GM21515 (cell line): ENCODE measurements at regions not wholly inside any gene's neighbourhood (a gene's known extent, or its start where the extent isn't known, plus 50 kb on each side); places are given as distances from the start of the nearest gene placed in this dataset.
"Not testable (repeated sequence)": the region's sequence is repeated elsewhere in the genome, so short reads cannot be mapped to it uniquely, and the experiment has no call there.

ENCODE experiments used
- ATAC-seq: cut with Tn5 transposase; IDR thresholded peaks from one replicate; pipeline ENCODE4 v1.9.1; 2021; ENCODE audit not compliant: unreplicated experiment

DNA sequence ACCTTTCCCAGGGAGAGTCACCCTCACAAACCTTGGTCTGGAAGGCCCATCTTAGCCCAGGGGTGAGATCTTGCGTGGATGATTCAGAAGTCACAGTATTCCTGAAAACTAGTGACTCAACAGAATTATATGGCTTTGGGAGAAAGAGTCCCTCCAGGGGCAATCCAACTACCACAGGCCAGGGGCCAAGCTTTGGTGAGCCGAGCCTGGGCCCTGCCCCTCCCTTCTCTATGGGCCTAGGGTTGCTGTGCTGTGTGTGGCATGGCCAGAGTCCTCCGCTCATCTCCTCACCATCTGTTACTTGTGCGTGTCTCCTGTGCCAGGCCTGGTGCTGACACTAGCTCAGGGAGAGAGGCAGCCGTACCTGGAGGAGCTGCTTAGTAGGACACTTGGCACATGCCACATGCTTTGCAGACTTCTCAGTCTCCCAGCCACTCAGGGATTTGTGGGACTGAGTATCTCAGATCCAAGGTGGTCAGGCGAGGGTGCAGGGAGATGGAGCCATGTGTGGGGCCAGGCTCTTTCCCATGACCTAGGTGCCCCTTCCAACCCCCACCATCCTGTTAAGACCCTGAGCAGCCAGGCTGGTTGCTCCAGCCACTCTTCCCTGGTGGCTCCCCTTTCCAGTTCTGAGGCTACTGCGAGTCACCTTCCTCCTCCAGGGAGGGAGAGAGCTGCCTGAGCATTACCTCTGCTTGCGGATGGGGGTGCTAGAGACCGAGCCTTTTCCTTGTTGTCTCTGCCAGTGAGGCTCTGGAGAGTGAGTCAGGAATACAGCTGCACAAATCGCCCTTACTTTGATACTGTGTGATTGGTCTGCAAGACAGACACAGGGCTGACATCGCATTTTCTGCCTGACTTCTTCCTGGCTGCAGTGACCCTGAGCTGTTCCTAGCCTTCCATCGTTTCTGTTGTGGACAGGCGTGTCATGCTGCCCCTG lies 94.1 kb downstream of the SLC25A47 start:
- ATAC-seq, result no peak

DNA sequence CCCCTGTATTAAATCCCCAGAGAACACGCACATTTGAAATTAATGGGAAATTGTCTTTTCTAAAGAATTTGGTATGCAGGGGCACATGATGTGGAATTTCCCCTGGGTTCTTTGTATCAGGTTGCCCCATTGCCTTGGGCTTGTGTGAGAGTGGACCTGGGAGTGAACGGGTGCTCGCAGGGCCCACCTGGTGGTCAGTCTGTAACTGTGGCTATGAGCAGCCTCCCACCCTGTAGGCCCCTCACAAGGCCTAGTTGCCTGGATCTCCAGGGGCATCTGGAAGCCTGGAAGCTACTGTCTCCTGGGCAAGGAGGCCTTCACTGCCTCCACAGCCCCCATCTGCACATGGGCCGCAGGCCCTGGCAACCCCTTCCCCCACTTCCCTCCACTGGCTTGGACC lies 96.7 kb downstream of the SLC25A47 start:
- ATAC-seq, result no peak

DNA sequence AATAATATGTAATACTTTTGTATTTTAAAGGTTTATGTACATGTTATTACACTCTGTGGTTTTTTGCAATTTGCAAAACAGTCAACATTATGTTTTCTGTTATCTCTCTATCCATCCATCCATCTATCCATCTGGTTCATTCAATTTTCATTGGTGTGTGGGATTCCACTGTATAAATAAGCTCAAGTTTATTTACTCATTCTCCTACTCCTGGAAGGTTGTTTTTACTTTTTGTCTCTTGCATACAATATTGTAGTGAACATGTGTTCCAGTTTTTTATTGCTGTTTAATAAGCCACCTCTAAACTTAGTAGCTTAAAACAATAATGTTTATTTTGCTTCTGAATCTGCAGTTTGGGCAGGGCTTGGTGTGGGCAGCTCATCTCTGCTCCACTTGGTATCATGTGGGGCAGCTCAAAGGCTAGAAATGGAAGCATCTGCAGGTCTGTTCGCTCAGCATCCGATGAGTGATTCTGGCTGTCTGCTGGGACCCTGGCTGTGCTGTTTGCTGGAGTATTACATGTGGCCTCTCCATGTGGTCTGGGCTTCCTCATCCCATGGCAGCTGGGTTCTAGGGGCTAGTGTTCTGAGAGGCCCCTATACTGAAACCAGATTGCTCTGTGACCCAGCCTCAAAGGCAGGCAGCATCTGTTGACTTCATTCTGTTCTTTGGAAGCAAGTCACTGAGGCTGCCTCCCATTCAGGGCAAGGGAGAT lies 98.8 kb downstream of the SLC25A47 start:
- ATAC-seq, result no peak

DNA sequence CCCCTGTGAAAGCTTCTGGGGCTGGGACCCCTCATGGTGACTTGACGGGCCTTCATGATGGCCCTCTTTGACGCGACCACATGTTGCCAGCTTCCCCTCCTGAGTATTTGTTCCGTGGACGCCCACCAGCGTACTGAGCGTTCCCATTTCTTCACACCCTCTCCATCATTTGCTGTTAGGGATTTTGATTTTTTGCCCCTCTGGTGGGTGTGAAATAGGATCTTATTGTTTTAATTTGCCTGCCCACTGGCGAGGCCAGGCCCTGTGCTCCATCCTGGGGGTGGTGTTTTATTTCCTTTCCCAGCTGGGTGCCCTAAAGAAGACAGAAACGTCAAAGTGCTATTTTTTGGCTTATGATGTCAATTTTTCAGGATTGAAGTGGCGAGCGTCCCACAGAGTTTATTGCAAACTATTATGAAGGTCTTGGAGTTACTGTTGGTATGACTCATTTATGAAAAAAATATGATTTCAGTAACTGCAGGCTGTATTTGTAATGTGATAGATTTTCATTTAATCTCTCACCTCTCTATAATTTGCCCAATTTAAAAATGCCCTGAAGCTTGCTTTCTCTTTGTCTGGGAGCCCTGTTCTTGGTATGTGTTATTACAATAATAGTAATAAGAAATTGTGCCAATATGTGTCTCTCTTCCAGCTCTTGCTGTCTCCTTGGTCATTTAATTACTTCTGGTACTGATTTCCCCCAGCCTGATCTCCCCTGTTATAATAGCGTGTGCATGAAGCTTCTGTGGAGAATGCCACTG lies 99.6 kb downstream of the SLC25A47 start:
- ATAC-seq, result no peak

DNA sequence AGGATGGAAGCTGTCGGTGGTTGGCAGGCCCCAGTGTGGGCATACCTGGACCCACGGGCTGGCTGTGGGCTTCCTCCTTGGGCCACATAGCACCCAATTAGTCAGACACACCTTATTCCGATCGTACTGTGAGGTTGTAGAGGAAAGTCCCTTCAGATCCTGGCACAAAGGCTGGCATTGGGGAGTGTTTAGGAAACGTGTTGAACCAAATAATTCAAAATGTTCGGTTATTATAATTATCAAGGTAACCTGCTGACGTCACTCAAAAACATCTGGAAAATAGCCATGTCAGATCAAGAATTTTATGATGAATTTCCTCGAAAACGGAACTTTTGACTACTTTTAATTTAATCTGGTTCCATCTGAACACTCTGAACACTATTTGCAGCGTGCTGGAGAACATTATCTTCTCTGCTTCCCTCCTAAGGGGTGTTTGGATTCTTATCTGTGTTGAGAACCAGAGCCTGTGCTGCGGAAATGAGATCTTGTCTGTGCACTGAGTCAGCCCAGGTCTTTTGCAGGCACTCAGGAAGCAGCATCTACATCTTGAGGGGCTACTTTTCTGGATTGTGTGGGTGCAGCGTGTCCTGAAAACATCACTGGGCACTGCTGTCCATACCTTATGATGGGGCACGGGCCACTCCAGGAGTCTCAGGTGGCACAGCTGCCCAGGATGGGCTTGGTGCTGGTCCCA lies 100.3 kb downstream of the SLC25A47 start:
- ATAC-seq, result no peak

DNA sequence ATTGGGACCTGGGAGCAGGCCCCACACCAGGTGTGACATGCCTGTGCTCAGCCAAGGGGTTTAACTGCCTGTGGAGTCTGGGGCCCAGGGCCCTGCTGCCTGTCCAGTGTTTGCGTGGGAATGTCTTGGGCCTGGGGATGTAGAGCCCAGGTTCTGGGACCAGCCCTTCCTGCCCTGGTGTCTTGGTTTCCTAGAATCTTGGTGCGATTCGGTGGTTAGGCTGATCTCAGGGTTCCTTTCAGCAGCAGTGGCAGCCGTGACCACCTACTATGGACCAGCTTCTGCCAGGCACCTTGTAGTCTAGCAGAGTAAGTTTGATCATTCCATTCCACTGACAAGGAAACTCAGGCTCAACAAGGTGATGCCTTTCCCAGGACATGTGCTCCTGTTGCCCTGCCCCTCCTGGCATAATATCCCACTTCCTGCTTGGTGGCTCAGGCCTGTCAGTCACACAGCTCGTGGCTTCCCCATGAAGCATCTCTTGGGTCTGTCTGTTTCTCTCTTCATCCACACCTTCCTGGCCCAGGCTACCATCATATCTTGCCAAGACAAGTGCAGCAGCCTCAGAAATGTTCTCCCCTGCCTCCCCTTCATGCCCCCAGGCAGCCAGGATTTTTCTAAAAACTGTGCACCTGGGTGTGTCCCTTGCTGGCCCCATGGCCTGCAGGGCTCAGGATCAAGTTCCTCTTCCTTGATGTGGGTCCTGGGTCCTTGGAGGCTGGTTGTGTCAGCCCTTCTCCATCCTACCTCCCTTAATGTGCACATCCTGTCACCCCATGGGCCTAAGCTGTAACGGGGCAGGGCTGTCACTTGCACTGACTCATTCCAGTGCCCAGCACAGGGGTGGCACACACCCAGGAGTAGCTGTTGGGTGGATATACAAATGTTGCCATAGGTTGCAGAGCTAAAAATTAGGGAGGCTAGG lies 101.6 kb downstream of the SLC25A47 start:
- no peak for ATAC-seq

DNA sequence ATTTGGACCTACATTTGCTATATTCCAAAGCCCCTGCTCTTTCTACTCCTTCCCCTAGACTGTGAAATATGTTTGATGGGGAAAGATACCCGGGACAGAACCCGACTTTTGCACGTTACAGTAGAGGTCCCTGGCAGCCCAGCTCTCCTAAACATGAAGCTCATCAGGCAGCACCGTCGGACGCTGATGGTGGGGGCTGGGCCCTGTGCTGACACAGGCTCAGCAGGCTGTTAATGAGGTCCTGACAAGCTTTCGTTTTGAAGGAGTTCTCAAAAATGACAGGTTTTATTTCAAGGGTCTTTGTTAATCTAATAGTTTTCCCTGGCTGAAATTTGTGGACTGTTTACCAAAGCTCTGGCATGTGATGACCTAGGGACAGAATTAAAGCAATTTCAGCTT lies 102.3 kb downstream of the SLC25A47 start:
- ATAC-seq, result no peak

DNA sequence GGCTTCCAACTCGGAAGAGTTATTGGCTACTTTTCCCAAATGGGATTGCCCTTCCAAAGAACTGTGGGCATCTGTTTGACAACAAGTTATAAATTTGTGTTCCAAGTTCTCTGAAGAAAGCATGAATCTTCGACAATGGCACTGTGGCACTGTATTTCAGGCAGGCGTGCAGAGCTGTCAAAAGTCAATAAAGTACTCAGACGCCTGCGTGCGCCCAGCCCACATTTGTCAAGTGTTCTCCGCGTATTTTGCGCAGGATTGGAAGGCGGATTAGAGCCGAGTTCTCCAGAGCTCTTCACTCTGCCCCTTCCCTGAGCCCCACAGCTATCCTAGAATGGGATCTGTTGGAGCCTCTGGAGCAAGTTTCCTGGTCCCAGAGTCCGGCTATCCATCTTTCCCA lies 103.2 kb downstream of the SLC25A47 start:
- ATAC-seq, result no peak

DNA sequence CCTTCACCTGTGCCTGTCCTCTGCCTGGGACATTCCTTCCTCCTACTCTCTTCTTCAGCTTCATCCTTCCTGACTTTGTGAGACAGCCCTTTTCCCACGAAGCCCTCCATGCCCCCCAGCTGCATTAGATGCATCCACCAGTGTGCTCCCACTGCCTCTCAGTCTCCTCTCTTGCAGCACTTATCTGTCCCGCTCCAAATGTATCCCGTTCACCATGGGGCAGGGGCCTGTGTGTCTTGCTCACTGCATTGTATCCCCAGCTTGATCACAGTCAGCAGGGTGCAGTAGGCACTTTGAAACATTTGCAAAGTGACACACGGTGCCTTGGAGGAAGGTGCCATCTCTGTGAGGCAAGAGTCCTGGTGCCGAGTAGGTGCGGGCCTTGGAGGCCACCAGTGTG lies 104.0 kb downstream of the SLC25A47 start:
- ATAC-seq, result no peak

DNA sequence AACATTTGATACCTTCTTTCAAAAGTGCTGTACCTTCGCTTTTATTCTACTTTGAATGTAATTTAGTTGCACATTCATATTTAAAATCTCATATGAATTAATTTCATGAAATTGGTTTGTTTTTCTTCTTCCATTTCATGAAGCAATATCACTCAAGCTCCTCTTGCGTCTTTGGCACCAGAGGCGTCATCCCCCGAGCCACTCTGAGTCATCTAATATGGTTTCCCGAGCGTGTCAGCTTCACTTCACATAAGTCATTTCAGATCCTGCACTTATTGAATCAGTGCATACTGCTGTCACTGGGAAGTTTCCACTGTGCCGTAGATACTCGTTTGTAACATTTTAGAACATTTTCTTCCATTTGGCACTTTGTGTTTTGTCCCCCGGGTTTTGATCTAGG lies 105.6 kb downstream of the SLC25A47 start:
- ATAC-seq, result no peak

DNA sequence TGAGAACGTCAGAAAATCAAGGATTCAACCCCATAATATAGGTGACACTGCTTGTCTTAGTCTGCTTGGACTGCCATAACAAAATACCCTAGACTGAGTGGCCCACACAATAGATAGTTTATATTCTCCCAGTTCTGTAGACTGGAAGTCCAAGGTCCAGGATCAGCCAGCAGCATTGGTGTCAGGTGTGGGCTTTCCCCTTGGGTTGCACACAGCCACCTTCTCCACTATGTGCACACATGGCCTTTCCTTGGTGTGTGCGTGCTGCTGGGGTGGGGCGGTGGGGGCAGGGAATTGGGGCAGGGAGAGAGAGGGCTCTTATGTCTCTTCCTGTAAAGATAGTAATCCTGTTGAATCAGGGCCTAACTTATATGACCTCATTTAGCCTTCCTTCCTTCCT lies 106.4 kb downstream of the SLC25A47 start:
- ATAC-seq, result no peak

DNA sequence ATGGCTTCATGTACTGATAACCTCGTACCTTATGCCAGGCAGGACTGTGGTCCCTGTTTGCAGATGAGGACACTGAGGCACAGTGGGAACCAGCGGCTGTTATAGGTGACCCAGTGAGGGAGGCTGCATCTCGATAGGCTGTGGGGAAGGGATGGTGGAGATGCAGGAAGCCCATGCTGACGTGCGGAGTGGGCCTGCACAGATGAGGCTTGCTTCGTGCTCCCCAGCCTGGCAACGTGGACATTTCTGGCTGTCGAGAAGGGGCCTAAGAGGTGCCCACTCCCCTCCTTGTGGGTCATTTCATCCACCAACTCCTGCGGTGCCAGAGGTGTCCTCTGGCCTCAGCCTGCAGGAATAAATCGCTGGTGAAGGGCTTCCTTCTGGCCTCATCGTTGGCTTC lies 107.4 kb downstream of the SLC25A47 start:
- no peak for ATAC-seq

DNA sequence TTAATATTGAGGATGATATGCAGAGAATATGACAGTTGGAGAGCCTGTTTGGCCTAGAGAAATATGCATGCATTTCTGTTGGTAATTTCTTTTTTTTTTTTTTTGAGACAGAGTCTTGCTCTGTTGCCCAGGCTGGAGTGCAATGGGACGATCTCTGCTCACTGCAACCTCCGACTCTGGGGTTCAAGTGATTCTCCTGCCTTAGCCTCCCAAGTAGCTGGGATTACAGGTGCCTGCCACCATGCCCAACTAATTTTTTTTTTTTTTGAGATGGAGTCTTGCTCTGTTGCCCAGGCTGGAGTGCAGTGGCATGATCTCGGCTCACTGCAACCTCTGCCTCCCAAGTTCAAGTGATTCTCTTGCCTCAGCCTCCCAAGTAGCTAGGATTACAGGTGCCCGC lies 108.3 kb downstream of the SLC25A47 start:
- ATAC-seq, result not testable (repeated sequence)

DNA sequence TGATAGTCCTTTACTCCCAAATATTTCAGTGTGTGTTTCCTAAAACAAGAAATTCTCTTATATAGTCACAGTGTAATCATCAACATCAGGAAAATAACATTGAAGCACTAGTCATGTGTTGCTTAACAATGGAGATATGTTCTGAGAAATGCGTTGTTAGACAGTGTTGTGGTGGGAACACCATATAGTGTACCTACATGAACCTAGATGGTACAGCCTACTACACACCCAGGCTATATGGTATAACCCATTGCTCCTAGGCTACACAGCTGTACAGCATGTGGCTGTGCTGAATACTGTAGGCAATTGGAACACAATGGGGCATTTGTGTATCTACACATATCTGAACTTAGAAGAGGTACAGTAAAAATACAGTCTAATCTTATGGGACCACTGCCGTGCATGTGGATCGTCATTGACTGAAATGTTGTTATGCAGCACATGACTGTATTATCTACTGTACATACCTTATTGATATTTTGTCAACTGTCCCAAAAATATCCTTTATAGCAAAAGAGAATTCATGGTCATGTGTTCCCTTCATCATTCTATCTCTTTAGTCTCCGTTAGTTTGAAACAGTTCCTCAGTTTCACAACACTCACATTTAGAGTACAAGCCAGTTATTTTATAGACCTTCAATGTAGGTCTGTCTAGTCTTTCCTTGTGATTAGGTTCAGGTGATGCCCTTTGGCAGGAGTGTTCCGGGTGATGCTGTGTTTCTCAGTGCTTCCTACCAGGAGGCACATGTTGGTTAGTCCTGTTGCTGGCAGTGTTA lies 109.7 kb downstream of the SLC25A47 start:
- ATAC-seq, result no peak

DNA sequence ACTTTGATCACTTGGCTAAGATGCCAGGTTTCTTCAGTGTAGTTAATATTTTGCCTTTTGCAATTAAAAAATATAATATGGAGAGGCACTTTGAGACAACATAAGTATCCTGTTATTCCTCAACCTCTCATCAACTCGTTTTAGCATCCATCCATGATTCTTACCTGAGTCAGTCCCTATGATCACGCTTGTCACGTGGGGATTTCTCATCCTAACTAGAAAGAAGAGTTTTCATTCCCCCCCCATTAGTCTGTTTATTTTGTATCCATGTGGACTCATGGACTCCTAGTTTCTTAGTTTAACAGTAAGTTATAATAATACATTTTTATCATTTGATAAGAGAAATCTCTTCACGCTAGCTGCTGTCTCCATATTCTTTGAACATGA lies 110.3 kb downstream of the SLC25A47 start:
- no peak for ATAC-seq

DNA sequence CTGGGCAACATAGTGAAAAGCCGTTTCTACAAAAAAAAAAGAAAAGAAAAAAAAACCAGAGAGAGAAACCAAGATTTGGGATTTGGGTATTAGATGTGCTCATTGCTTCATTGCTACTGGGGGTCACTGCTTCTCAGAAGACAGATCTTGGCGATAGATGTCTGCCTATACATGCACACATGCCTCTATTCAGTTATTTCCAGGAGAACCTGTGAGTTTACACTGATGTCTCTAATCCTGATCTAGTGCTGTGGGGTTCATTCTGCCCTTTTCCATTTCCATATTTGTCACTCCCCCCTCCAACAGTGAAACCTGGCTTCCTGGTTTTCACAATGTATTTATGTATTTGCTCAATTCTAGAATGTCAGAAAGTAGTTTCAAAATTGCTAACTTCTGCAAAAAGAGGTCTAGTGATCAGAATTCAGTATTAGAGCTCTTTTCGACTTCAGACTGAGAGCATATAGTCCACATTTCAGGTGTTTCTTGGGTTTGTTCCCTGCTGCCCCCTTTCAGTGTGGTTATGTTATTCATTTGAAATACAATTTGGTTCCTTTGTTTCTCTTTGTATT lies 111.0 kb downstream of the SLC25A47 start:
- no peak for ATAC-seq

DNA sequence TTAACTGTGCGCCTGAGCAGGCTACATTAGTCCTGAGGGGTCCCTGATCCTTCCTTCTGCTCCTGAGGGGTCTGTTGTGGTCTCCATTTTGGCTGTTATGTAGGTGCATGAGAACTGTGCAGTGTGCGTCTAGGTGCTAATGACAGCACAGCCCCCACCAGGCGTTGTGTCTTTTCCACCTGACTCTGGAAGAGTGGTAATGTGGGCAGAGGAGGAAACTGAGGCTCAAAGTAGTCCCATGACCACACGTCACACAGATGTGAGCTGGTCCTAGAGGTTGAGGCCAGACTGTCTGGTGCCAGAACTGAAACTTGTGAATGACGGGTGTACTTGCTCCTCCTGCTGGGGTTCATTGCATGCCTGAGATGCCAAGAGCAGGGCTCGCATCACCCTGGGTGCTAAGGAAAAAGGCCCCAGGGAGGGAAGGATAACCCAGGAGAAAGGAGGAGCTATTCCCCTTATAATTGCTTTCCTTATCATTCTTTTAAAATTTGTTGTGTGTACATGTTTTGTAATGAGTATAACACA lies 111.8 kb downstream of the SLC25A47 start:
- ATAC-seq, result no peak

DNA sequence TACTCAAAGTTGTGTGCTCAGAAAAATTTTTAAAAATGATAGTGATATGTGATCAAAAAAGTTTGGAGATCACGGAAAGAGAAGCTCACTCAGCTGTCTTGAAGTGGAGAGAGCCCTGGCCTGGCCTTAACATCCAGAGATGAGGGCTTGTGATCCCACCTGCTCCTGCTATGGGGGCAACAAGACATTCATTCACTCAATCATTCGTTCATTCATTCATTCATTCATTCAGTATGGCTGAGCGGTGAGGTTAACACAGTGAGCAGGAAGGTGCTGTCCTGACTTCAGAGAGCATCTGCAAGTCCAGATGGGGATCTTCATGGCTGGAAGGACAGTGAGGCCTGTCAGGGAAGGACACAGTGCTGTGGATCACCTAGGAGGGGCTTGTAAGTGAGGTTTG lies 112.3 kb downstream of the SLC25A47 start:
- no peak for ATAC-seq
